ENCODE measurements at regions not wholly inside any gene's neighbourhood (a gene's known extent, or its start where the extent isn't known, plus 50 kb on each side); places are given as distances from the start of the nearest gene placed in this dataset.
"Not testable (repeated sequence)": the region's sequence is repeated elsewhere in the genome, so short reads cannot be mapped to it uniquely, and the experiment has no call there.

DNA sequence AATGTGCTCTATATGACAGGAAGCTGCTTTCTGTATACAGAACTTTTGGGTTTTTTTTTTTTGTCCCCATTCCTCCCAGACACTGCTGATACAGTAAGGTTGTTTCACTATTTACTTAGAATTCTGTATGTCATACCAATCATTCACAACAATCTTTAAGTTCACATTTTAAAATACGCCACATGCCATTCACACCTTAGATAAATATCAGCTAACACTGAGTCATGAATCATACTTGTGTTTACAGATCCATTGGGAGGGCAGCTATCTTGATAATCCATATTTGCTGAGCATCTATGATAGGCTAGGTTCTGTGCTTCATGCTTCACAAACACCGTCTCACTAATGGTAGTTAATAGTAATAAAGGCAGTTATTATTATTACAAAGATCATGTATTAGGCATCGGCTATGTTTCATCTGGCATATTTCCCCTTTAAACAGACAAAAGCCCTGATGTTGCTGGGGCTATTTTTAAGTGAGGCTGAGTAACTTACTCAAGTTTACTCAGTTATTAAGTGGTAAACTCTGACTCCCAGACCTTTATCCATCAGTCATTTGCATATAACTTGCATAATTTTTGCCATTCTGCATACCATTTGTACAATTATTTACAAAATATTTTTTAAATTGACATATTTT is 152.2 kb upstream of the HMHB1 start:
- no peak for DNase-seq

DNA sequence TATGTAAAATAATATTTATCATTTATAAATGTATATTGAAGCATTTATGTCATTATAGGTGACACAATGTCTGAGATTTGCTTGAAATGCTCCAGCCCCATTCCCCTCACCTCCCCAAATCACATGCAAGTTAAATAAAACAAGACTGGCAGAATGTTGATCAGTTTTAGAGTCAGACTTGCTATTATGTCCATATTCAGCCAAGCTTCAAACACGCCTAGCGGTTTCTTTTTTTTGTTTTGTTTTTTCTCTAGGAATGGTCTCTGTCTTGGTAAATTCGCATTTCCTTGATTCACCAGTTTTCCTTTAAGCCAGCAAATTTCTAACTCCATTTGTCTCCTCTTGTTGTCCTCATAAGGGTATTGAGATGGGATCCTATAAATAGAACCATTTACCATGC is 153.0 kb upstream of the HMHB1 start:
- DNase-seq = no peak

DNA sequence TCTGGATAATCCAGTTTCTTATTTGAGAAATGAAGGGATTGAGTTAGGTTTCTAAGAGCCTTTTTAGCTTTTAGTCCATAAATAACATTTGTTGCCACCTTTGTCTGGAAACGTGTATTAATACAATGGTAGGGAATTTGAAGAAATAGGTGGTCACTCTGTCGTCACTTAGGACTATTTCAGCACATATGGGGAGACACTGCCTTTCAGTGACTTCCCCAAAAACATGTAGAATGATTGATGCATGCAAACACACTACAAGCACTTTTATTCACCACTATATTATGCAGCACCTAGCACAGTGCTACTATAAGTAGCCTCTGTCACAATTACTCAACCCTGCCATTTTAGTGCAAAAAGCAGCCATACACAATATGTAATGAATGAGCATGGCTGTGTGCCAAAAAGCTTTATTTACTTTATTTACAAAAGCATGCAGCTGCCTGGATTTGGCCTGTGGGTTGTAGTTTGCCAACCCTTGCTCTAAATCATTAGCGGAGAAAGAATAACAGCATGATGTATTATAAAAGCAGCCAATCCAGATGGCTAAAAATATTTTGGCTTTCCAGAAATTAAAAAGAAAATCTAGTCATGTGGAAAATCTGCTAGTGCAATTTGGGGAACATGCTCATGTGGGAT is 154.2 kb upstream of the HMHB1 start:
- DNase-seq = no peak

DNA sequence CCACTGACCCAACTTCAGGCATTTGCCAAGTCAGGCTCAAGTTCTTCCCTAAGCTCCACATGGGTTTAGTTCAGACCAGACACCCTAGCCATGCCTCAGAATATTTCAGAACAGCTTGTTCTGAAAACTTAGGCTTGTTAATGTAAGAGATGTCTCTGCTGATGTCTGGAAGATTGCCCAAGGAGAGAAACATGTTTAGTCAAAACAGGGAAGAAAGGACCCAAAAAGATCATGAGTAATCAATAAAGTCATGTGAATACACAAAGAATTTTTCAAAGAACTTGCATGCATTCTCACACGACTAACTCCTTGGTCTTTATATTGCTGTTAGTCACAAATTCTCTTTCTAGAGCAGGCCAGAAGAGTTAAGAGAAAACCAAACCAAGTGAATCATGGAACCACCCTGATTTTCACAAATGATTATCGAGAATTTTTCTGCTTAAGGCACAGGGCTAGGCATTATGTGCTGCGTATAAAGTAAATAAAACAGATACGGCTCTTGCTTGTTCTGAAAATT is 158.1 kb upstream of the HMHB1 start:
- DNase-seq = no peak

DNA sequence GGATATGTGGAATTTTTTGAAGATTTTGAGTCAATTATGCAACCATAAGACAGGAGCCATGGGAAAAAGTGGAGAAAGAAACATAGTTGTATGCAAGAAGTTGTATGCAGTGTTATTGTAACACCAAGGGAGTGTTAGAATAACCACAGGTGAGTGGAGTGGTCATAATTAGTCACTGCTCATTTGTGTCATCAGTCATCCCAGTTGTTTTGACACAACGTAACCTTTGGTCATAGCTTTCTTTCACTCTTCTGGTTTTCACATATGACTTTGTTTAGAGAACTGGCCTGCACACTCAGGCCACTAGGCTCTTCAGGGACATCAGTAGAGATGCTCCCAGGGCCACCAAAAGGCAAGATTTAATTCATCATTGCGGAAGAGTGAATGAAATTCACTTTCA is 158.7 kb upstream of the HMHB1 start:
- no peak for DNase-seq

DNA sequence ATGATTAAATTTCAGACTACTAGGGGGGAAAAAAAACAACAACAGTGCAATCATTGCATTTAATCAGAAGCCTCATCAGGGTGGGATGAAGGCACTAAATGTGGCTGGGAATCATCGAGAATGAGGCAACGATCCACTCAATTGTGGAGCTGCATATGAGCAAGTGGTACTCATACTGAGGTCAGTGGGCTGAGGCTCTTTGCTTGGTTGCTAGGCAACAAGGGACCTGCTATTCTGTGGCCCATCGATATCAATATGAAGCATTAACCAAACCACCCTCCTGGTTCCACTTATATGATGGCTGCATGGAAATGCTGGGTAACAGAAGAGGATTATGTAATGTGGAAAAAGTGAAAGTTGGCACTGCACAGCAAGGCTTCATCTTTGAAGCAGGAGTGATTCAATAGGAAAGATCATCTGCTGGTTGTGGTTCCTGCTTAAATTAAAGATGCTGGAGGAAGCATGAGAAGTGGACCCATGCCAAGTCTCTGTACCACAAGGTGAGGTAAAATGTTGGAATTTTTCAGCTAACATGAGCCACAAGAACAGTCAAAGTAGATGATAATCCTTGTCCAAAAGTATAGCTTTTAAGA is 159.8 kb upstream of the HMHB1 start:
- no peak for DNase-seq

DNA sequence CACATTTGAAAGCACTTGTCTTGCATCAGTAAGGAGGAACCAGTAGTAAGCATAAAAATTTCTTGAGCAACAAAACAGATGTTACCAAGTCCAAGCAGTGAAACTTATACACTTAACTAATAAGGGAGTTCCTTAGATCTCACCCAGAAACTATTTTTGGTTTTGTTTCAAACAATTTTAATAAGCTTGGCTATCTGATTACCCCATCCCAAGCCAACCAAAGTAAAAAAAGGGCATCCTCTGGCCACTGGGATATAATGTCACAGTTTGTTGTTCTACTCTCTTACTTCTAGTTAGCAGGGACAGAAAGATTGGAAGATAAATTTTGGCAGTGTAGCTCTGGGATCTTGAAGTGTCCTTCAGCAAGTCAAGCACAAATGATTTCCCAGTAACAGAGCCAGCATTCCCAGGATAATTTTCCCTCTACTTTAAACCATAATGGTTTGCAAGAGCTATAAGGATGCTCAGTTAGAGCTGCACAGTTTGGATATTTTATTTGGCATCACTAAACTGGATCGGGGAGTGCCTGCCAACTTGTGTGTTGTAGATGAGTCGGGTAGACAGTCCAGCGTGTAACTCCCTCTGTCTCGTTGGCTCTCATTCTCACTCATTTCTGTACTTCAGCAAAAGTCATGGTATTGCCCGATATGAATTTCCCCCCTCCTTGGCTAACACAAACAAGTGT is 161.9 kb upstream of the HMHB1 start:
- DNase-seq = no peak

DNA sequence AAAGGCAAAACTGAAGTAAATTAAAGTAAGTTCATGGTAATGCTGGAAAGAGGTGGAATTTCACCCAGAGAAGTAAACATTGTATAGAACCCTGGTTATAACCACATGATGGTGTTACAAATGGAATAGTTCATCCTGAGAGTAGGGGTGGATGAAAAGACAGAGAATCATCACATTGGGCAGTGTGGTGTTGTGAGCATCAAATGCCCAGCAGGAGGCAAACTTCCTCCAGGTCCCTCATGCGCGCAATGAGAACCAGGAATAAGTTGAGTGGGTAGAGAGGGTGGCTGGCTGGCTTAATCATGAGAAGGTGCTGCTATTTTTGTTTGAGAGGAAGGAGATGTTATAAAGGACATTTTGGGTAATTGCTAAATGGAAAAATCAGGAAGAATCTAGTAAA is 163.3 kb upstream of the HMHB1 start:
- no peak for DNase-seq

DNA sequence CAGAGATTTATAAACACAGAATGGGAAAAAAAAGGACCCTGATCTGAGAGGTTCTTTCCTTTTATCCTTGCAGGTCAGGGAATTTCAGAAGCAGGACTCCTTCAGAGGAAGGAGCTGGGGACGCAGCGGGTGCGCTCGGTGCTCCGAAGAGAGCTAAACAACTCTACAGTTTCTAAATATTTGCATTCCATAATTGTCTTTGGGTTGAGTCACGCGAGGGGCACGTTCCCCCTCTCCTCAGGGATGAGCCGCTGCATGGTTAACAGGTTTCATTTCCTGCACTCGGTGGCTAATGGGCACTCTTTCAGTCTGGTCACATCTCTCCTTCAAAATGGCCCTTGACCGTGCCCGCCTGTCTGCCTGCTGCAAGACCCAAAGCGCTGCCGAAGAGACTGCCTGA is 165.0 kb upstream of the HMHB1 start:
- DNase-seq = no peak

DNA sequence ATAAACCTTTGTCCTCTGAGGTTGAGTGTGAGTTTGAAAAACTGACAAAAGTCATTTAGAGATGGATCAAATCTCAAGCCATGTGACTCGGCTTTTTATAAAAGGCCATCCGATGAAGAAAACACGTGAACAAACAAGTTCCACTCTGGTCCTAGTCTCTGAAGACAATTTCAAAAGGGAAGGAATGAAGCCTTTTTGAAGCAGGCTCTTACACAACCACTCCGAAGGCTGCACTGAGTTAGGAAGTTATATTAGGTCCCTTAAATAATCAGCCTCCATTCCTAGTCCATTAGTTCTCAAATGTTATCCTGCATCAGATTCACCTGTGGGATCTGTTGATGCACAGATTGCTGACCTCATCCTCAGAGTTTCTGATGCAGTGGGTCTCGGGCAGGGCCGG is 166.6 kb upstream of the HMHB1 start:
- no peak for DNase-seq

DNA sequence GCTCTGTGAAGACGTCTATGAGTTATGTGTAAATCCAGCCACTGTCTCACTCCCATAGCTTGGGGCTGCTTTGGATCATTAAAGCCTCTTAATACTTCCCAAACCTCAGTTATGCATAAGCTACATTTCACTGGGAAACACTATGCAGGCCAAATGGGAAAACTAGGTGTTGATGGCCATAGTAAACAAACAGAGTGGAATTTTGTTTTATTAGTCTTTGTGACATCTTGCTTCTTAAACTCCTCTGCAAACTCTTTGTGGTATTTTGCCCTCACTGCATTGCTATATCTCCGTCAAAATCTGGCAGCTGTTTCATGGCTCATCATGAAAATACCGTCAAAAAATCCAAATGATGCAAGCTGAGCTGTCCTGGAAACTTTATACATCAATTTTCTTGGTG is 167.2 kb upstream of the HMHB1 start:
- no peak for DNase-seq

DNA sequence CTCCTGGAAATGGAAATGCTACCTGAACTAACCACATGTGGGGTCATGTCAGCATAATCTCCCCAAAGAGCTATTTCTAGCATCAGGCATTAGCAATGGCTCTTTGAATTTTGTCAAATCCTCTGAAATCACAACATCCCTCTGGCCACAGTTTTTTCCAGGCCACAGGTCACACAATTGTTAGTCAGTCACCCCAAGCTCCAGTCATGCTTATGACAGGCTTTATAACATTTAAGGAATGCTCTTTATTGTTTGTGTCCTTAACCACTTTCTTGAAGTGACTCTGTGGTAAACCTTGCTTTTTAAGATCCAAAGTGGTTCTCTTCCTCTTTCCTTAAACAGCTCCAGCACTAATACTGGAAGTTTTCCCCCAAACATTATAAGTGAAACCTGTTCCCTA is 169.2 kb upstream of the HMHB1 start:
- no peak for DNase-seq

DNA sequence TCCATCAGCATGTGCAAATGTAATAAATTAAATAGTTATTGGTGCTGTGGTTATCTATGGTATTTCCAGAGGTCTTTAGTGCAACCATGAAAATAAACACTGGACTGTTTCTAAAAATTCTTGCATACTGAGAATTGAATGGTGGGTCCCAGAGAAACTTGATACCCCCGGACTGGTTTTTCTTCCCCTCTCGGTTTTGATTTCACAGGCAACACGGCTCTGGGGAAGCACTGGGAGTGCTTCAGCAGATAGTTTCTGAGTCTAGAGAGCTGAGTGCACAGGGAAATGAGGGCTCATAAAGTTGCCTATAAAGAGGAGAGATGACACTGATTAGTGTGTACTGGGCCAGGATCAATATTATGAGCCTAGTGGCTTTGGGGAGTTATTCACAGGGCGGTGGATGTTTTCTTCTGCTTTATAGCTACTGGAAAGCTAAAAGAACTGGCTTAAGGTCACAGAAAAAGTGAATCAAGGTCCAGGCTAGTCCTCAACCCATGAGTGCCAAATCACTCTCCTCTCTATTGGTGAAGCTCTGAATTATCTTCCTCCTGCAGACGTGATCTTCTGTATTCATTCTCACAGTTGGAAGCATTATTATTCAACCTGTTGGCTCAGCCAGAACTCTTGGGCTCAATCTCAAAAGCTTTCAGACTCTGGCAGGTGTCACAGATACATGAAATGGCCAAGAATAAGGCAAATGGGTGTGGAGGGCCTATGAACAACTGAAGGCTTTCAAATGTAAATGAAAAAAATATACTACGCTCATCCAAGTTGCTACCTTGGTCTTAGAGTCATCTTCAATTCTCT is 170.2 kb upstream of the HMHB1 start:
- no peak for DNase-seq

DNA sequence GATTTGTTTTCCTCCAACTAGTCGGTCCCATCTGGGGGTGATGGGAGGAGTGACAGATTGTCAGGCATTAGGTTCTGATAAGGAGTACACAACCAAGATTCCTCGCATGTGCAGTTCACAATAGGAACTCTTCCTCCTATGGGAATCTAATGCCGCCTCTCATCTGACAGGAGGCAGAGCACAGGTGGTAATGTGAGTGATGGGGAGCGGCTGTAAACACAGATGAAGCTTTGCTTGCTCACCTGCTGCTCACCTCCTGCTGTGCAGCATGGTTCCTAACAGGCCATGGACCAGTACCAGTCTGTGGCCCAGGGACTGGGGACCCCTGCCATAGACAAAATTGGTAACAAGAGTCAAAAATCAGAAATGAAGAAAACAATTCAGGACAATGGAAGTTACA is 173.3 kb upstream of the HMHB1 start:
- no peak for DNase-seq

DNA sequence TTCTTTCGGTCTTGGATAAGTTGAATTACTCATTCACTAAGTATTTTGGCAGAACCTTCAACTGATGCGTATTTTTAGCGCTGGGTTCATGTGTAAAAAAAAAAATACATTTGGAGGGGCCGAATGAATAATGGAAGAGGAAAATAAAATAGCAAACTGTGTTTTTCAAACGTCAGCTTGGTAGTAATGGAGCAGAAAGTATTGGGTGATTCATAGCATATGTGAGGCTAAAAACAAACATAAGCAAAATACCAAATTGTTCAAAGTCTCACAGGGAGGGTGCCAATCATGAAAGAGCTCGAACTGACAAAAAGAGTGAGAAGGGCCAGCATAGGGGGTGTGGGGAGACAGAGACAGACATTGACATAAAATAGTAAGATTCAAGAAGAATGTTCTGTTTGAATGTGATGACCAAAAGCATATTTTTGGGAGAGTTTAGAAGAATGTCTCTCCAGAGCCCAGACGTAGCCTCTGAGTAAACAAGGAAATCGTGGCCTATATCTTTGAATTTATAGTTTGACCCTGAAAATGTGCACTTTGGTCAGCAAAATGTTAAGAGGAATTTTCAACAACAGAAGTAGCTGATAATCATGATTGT is 174.9 kb upstream of the HMHB1 start:
- DNase-seq = no peak

DNA sequence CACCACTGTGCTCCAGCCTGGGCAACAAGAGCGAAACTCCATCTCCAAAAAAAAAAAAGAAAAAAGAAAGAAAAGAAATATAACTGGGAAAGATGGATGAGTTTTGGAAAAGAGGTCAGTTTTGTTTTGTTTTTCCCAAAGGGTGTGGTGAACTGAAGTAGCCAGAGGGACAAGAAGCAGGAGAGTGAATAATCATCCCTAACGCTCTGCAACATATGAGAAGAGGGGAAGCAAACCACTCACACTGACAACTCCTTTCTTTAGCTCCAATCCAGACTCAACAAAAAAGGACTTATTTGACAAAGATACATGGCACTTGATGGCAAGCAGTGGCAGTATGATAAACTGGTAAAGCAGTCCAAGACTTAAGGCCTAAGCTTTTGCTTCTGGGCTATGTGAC is 176.1 kb upstream of the HMHB1 start:
- no peak for DNase-seq

DNA sequence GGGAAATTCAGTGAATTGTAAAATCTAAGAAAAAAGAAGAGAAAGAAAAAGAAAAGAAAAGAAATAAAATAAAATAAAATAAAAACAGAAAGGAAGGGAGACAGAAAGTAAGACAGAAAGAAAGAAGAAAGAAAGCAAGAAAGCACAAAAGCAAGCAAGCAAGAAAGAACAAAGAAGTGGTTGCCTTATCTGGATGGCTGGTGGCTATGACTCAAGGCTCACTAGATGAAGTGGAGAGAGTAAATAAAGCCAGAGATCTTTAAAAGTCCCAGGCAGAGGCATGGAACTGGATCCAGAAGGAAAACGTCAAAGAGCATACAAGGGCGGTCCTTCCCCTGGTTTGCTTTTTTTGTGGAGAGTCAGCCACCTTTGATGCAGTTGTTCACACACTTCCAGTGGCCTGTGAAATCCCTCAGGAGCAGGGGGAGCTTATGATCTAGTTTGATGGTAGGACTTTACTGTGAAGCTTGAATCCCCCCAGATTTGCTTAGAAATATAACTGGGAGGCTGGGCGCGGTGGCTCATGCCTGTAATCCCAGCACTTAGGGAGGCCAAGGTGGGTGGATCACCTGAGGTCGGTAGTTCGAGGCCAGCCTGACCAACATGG is 176.7 kb upstream of the HMHB1 start:
- DNase-seq = no peak

DNA sequence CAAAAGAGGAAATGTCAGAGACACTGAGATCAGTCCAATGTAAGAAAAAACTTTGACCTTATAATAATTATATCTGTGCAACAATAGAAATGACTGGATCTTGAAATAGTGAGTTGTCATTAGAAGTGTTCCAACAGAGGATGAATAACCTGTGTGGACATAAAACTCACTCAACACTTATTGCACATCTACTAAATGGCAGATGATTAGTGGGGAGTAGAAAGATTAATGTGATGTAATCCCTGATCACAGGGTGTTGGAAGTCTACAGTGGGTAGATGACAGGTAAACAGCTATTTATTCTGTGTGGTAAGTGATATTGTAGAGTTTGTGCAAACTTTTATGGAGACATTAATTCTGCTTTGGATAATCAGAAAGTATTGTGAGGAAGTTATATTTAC is 177.3 kb upstream of the HMHB1 start:
- DNase-seq = no peak

DNA sequence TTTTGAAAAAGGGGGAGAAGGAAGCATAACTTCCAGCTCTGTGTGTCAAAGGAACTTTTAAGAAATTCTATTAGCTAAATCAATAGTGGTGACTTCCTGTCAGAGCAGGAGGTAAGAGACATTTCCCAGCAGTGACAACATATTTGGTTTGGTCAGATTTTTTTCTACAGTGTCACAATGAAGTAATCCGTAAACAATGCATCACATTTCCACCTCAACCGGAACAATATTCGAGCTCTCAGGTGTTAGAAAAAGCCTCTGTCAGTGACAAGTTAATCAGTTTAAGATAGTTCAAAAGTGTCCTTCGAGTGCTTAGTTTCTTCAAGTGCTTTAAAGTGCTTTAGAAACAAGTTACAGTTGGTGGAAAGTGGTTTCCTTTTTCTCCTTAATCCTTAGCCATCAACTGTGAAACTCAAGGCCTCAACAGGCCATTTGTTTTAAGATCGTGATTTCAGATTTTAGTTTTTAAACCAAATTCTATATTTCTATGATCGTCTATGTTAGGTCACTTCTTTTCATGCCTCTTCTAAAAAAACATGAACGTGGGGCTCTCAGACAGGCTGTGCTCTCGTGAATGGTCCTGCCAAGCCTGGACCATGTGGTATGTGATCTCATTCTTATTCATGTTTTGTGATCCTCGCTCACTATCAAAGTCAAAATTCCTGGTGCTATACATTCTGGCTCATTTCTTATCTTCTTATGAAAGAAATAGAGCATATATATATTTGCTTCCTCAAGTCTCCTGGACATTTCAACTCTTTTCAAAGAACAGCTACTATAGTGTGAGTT is 181.9 kb upstream of the HMHB1 start:
- no peak for DNase-seq

DNA sequence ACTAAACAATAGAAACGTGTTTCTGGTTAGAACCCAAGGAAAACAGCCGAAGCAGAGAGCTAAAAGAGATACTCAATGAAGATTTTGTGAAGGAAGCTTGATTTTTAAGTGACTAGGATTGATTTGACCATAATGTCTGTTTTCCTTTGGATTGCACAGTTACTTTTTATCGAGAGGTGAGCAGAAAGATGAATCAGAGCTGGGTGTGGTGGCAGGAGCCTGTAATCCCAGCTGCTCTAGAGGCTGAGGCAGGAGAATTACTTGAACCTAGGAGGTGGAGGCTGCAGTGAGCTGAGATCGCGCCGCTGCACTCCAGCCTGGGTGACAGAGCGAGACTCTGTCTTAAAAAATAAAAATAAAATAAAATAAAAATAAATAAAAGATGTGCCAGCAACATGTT is 186.9 kb upstream of the HMHB1 start:
- not testable (repeated sequence) for DNase-seq

DNA sequence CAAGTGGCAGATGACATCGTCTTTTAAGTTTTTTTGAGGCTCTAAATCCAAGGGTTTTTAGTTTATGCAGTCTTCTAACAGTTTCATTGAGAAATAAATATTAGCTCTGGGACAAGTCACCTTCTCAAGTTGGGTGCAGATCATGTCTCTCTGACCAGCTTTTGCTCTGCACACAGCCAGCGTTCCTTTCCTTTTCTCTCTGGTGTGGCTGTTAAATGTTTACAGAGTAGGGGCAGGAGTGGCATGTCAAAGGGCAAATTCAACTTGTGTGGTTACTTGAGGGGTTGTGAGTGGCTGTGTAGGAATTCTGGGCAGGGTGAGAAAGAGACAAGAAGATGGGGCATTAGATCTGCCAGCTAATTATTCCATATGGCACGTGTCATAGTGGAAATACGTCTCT is 187.5 kb upstream of the HMHB1 start:
- DNase-seq = no peak
